ENCODE measurements at regions not wholly inside any gene's neighbourhood (a gene's known extent, or its start where the extent isn't known, plus 50 kb on each side); places are given as distances from the start of the nearest gene placed in this dataset.
"Not testable (repeated sequence)": the region's sequence is repeated elsewhere in the genome, so short reads cannot be mapped to it uniquely, and the experiment has no call there.

DNA sequence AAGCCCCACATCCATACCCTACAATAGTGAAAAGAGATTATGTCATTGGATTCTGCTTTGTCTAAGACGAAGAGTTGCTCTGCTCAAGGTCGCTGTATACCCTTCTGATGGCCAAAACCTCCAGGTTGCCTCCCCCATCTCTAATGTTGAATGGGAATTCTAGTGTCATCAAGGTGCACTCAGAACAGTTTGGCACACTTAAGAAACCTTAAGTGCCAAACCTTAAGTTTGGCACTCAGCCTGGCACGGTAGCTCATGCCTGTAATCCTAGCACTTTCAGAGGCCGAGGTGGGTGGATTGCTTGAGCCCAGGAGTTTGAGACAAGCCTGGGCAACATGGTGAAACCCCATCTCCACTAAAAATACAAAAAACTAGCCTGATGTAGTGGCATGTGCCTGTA is 1245.6 kb upstream of the SEL1L start:
- DNase-seq, result no peak

DNA sequence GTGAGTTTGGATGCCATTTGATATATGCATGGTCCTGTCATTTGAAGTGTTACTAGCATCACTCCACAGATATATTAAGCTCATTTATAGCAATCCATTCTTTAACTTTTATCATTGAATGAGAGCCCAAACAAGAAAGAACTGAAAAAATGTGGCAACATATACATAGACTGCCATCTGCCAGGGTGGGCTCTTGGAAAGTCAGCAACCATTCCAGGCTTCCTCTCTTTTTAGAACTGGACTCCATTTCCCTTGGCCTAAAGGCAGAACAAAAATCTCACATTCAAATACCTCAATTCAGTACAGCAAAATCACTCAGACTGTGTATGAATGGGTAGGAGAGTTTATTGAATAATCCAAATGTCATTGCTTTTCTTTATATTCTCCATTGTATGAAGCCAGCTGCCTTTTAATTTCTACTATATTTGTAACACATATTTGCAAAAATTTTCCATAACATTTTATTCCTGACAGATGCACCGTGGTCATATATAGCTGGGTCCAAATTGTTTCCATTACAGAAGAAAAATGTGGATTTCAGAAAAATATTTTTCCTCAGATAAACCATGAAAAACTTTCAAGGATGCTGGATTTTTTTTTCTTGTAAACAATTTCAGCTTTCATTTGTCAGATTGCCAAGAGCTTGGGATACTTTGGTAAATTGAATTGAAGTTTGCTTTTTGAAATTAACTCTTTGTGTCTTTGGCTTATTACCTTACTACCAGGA is 1252.3 kb upstream of the SEL1L start:
- DNase-seq, result no peak

DNA sequence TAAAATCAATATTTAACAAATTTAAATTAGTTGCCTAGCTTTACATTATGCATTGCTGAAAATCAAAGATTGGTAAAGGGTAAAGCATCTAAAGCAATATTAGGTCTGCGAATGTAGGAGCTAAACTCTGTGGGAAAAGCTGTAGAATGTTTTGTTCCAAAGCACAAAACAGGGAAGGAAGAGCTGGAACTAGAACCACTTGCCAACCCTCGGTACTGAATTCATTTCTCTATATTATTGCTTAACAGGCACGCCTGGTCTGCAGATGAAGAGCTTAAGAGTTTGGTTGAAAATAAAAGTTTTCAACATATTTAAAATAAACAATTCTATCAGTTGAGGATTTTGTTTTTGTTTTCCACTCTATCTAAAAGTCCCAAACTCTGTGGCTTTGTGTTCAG is 1252.8 kb upstream of the SEL1L start:
- DNase-seq, result no peak

DNA sequence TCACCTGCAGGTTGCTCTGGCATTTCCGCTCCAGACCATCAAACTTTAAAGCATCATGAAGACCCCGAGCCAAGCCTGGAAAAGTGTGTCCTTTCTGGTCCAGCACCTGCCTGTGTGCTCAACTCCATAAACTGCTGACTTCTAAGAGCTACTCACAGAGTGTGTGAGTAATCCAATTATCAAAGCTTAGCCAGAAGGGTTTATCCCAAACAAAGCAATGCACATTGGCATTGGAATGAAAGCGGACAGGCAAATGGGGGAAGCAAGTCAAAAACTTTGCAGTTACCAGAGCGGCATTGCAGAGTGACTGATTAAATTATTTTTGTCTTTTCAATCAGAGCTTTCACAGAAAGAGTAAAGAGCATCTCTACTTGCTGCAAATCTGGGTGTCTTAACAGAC is 1262.4 kb upstream of the SEL1L start:
- no peak for DNase-seq

DNA sequence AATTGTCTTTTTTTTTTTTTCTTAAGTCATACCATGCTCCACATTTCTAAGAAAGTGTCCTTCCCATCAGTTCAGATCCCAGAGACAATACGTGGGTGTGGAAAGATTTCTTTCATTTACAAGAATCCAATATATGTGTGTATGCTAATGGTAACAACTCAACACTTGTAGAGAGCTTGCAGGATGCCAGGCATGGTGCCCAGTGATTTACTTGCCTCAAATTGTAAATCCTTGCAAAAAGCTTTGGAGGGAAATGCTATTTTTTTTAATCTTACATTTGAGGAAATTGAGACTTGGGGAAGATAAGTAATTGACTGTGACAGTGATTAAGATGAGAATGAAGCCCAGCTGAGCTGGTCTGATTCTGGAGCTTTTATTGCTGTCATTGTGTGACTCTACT is 1264.6 kb upstream of the SEL1L start:
- no peak for DNase-seq

DNA sequence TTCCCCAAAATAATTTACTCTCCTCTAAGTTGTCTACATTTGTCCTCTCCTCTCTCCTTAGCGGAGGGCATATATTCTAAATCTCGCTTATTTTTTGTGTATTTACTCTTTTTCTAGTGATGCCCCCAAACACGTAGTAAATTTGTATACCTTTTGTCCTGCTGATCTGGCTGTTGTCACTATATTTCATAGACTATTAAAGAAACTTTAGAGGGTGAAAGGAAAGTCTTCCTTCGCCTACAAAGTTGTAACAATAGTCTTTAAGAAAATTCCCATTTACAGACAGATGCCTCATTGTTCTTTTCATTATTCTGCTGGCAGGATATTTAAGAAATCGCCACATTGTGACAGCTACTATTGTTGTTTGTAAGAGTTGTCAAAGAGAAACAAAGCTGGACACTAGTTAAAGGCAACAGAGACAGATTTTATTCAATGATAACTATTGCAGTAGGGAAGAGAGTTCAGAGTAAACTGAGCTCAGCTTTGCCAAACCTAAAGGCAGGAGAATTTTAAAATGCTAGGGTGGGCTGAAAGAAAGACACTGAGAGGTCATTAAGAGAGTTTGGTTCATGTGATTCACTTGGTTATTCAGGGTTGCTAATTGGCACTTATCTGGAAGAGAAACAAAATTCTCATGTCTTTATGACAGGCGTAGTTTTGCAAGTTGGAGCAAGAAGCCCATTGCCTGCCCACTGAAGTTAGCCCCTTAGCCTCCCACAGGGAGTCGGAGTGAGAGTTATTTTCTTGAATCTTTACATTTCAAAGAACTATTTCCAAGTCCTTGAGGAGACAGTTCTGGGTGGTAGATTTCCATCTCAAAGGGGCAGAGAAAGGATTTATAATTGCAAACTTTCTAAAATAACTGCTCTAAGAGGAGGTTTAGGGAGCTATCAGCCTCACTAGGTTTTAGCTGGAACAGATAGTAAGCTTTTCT is 1272.5 kb upstream of the SEL1L start:
- no peak for DNase-seq

DNA sequence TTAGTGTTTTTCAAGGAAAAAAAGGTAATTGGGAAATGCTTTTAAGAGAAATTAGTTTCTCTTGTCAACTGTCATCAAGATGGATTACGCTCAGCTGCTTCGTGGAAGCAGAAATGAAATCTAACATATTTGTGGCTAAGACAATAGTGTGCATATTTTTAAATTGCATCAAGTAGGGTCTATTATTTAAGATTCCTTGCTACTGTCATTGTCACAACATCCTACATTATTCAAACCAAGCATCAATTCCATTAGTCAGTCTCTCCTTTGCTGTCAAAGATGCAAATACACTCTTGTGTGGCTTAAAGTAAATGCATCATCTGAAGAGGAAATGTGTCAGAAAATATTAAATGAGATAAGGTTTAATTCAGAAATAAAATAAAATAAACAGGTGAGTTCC is 1277.6 kb upstream of the SEL1L start:
- no peak for DNase-seq

DNA sequence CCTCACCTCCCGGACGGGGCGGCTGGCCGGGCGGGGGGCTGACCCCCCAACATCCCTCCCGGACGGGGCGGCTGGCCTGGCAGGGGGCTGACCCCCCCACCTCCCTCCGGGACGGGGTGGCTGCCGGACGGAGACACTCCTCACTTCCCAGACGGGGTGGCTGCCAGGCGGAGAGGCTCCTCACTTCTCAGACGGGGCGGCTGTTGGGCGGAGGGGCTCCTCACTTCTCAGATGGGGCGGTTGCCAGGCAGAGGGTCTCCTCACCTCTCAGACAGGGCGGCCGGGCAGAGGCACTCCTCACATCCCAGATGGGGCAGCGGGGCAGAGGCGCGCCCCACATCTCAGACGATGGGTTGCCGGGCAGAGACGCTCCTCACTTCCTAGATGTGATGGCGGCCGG is 1280.7 kb upstream of the SEL1L start:
- not testable (repeated sequence) for DNase-seq

DNA sequence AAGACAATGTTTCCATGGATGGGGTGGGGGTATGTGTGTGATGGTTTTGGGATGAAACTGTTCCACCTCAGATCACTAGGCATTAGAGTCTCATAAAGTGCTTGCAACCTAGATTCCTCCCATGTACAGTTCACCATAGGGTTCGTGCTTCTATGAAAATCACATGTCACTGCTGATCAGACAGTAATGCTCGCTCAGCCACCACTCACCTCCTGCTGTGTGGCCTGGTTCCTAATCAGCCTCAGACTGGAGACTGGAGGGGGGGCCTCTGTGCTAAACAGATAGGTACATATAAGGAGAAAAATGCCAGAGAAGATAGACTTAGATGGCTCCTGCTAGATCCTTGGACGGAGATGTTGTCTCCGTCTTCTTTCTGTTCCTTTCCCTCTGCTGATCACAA is 1296.9 kb upstream of the SEL1L start:
- no peak for DNase-seq

DNA sequence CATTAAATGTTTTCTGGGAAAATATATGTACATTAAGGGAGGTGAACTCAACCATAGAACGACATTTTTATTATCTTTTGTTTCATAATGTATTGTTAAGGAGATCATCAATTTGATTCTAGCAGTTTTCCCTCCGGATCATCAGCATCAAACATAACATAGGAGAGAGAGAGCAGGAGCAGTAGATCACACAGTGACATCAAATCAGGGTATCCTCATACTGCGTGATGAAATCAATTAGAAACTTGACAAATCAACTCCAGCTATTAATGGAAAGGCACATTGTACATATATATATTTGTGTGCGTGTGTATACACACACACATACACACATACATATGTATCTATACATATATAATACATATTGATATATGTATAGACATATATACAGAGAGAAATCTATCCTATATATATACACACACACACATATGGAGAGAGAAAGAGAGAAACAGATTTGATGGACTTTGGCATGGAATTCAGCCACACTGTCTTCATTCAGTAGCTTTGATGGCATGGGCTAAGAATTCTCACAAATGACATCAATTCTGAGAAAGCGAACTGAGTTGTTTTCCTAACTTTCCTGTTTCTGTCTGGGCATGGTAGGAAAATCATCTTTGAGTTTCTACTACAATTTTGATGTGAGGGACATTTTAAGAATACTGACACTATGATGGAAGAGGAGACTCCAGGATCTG is 1302.8 kb upstream of the SEL1L start:
- DNase-seq, result no peak

DNA sequence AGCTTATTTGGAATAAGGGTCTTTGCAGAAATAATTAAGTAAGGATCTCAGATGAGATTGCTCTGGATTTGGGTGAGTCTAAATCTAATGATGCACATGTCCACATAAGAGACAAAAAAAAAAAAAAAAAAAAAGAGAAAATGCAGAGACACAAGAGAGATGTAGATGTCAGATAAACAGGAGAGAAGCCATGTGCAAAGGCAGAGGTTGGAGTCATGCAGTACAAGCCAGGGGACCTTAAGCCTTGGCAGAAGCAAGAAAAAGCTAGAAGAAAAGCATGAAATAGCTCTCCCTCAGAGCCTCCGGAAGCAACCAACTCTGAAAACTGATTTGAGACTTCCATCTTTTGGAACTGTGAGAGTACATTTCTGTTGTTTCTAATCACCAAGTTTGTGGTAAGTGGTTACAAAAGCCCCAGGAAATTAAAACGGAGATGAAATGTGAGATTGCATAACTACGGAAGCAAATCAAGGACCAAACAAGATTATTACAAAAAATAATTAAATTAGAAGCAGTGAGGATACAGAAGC is 1304.0 kb upstream of the SEL1L start:
- no peak for DNase-seq

DNA sequence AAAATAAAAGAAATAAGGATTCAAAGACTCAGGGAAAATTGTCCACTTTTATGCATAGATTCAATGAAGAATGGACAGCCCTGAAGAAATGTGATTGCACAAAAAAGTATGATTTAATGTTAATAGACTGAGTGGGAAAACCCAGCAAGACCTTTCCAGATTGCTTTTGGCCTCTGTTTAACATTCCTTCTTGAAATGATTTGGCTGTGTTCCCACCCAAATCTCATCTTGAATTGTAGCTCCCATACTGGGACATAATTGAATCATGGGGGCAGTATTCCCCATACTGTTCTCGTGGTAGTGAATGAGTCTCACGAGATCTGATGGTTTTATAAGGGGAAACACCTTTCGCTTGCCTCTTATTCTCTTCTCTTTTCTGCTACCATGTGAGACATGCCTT is 1316.9 kb upstream of the SEL1L start:
- no peak for DNase-seq

DNA sequence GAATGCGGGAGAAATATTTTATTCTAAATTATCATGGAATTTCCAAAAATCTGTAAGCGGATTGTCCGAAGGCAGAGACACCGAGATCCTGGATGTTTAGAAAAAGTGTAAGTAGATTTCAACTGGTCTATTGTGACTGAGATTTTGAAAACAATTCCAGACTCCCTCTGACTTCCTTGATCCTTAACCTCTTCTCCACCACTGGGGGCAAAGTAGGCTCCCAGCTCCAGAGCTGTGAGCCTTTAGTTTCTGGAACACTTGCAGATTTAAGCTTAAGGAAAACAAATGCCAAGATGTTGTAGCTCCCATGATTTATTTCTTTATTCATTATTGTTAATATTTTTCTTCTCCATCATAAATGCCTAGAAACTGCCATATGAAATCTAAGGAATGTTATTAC is 1320.5 kb upstream of the SEL1L start:
- DNase-seq, result no peak

DNA sequence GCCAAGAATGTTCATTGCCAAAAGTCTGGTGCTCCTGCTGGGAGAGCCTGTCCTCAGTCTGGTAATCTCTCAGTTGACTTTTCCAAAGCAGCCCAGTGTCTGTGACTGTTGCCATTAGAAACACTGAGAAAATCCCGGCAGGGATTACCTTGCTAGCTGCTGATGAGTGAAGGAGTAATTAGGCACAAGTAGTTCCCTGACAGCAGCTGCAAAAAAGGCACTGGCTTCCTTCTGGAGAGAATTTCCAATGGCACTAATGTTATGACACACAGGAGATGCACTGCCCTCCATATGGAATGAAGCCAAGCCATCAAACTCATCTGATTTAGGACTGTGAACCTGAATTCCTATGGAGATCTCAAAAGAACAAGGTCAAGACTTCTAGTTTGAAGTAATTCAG is 1321.2 kb upstream of the SEL1L start:
- DNase-seq, result no peak

DNA sequence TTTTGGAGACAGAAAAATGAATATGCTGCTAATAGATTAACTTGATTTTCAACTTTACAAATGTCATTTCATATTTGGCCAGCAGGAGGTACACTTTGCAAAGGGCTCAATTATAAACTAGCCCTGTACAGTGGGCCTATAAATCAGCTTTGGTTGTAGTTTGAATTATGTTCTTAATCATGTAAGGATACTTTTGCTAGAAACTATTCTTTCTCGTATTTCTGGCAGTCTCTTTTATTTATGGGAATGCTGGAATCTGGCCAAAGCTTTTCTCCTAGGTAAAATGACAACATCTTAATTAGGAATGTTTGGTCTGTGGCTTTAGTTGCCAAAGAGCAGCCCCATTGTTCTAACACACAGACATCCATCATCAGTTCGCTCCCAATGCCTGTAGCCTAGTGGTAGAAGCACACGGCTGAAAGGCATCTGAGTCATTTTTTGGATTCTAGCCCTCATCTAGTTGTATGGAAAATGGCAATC is 1322.3 kb upstream of the SEL1L start:
- DNase-seq, result peak in 12 of 56 donors; percentile 1 to 29 (median 8)

DNA sequence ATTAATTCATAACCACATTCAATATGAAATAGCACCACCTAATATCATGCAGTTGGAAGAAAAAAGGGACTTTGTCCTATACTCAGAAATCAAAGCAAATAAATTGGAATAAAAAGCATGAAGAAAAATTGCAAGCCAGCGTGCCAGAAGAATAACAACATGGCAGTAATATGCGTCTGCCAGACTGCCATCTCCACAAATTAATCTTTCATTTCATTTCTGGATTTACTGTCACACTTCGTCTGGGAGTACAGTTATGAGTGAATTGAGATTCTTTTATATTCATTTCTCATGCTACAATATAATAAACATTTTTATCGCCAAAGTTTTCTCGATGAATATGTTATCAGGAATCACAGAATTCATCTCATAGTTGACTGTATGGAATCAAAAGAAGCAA is 1327.7 kb upstream of the SEL1L start:
- DNase-seq, result no peak

DNA sequence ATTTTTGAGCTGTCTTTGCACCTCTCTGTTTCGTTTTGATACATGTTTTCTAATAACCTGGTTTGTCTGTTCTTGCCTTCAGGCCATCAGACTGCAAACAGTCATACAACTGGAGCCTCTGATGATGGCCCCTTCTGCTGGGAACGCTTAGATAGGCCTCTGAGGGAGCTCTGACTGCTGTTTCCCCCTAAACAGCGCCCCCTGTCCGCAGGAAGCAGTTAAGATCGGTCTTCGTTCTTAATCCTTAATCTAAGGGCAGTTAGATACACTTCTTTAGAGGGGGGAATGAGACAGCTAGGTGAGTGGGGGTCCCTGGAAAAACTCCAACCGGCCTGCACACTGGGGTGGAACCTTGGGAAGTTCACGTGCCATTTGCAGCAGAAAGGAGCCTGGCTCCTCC is 1338.8 kb upstream of the SEL1L start:
- DNase-seq, result no peak

DNA sequence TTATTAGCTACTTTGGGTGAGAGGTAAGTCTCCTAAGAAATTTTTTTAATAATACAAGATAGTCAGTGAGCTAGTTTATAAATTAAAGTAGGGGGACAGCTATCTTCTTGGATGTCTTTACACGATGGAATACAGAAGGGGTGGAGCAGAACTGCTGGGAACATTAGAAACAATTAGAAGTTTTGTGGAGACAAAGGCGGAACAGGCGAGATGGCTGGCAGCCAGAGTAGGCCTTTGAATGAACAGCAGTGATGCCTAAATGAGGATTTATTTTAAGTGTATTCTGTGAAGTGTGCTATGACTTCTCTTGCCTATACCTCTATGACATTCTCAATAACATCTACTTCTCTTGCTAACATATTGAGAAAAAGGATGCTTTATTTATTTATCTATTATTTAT is 1345.3 kb upstream of the SEL1L start:
- DNase-seq, result peak in 1 of 56 donors; percentile 2

DNA sequence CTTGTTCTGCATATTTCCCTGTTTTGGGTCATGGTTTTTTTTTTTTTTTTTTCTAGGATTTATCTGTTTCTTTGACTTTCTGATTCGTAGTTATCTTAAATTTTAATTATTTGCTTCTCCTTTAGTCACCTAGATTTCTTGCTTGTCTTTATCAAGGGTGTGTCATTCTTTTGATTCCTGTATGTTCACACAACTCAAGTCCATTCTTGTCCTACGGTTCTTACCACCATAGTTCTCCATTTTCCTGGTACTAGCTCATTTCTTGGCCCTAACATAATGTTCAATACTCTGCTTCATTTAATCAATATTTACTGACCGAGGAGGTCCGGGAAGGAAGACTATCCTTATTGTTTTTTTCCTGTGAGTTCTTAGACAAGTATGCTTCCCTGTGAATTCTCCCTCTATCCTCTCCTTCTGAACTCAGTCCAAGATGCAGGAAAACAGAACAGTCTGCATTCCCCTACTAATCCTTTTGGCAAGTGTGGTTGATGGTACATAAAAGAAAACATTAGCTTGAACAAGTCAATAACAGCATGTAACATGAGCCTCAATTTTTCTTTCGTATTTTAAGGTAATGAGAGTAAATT is 1346.4 kb upstream of the SEL1L start:
- no peak for DNase-seq

DNA sequence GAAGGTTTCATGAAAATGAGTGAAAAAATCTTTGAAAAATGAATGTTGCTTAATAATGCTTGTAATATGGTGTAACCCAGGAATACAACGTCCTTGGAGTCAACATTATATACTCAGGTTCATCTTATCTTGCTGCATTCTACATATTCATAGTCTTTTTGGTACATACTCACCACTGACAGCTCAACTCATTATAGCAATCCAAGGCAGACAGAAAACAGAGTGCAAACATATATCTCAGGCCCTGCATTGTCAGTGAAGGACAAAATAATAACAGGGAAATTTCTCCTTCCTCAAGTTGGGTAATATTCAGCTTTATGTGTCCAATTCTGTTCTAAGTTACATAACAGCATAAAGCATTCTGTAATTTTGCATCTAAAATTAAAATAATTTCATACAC is 1353.0 kb upstream of the SEL1L start:
- DNase-seq, result no peak

DNA sequence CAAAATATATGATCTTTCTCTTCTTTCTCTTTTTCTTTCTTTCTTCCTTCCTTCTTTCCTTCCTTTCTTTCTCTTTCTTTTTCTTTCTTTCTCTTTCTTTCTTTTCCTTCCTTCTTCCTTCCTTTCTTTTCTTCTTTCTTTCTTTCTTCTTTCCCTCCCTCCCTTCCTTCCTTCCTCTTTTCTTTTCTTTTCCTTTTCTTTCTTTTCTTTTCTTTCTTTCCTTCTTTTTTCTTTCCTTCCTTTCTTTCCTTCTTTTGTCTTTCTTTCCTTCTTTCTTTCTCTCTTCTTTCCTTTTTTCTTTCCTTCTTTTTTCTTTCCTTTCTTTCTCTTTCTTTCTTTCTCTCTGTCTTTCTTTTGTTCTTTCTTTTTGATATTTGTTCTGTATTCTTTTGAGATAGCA is 1356.0 kb upstream of the SEL1L start:
- DNase-seq, result no peak

Measured in amygdala (tissue), 56 donors.